NT2/D1 (cell line): ENCODE measurements at regions not wholly inside any gene's neighbourhood (a gene's known extent, or its start where the extent isn't known, plus 50 kb on each side); places are given as distances from the start of the nearest gene placed in this dataset.

ENCODE experiments used
- DNase-seq: peaks from one replicate; pipeline ENCODE4 v3.0.0-alpha.2; 2011; ENCODE audit warnings: low read depth, low spot score
- H3K27me3 ChIP-seq: 2 replicates; pipeline ENCODE4 v1.6.0; 2011; ENCODE audit warnings: mild to moderate bottlenecking; ENCODE audit not compliant: insufficient read length, insufficient read depth
- H3K36me3 ChIP-seq: 2 replicates; pipeline ENCODE4 v1.6.1; 2011; ENCODE audit warnings: mild to moderate bottlenecking, low read length, mixed read lengths; ENCODE audit not compliant: insufficient read depth, insufficient read length
- H3K4me1 ChIP-seq: 2 replicates; pipeline ENCODE4 v1.5.1; 2011; ENCODE audit not compliant: insufficient read depth, insufficient read length
- H3K4me3 ChIP-seq: 2 replicates; pipeline ENCODE4 v1.5.1; 2011; ENCODE audit warnings: low read depth; ENCODE audit not compliant: insufficient read length
- H3K9ac ChIP-seq: 2 replicates; pipeline ENCODE4 v1.6.0; 2011; ENCODE audit warnings: low read depth; ENCODE audit not compliant: insufficient read length
- H3K9me3 ChIP-seq: 2 replicates; pipeline ENCODE4 v1.5.1; 2011; ENCODE audit warnings: mild to moderate bottlenecking, low read length; ENCODE audit not compliant: insufficient read depth
- SUZ12 ChIP-seq: IDR thresholded peaks from 2 replicates; pipeline ENCODE4 v1.6.1; 2011; ENCODE audit not compliant: insufficient read length, insufficient read depth; ENCODE audit errors: extremely low read depth
- YY1 ChIP-seq: IDR thresholded peaks from 2 replicates; pipeline ENCODE4 v1.6.1; 2011; ENCODE audit not compliant: insufficient read length, insufficient read depth
- ZNF274 ChIP-seq: IDR thresholded peaks from 2 replicates; pipeline ENCODE4 v1.6.1; 2011; ENCODE audit warnings: mild to moderate bottlenecking, low read depth, low read length

DNA sequence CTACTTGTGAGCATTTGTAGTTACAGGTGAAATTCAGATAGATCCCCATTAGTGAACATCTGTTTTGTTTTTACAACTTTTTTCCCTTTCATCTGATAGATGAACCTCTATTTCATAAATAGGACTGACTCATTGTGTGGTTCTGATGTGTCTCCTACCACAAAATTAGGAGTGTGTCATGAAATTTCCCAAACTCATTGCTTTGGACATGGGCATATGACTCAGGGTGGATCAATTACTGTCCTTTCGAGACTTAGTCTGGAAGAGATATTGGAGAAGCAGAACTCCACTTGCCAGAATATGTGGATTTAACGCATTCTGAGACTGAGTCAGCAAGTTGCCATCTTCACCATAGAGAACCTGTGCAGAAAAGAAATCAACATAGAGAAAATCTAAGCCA lies 53.5 kb upstream of the PCDH10 start:
- H3K27me3 ChIP-seq: no peaks in the 10 kb centered on the region
- no peak for DNase-seq
- TF ChIP-seq SUZ12 (no peak), ZNF274 (no peak), YY1 (no peak)

DNA sequence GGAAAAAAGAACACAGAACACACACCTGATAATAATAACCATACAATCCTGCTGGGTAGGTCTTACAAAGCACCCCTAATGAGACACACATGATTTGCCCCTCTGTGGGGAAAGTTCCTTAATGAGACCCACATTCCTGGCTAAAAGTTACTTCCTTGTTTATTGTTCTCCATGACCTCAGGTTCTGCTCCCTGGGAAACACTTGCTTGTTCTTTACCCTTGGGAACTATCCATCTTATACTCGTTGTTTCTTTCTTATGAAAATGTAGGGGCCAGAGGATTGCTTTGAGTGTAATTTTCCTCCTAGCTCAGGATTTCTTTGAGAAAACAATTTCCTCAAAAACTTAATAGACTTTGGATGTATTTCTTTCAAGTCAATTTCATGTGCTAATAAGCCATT lies 52.1 kb upstream of the PCDH10 start:
- DNase-seq: peak; percentile 43

More for the DNA sequence above, 53.5 kb upstream of the PCDH10 start:
- Histone ChIP-seq H3K4me1 (no peaks in the 10 kb centered on the region), H3K9ac (no peak overlapping the region), H3K9me3 (no peaks in the 10 kb centered on the region; the same call in 1 of the 2 replicates), H3K4me3 (no peak overlapping the region), H3K36me3 (no peaks in the 10 kb centered on the region)

More for the DNA sequence above, 52.1 kb upstream of the PCDH10 start:
- H3K4me1 ChIP-seq: no peaks in the 10 kb centered on the region
- no peaks in the 10 kb centered on the region; the same call in 1 of the 2 replicates for H3K9me3 ChIP-seq
- H3K9ac ChIP-seq: no peak overlapping the region
- TF ChIP-seq ZNF274 (no peak), YY1 (no peak), SUZ12 (no peak)
- H3K4me3 ChIP-seq: no peak overlapping the region
- no peaks in the 10 kb centered on the region for H3K27me3 ChIP-seq
- H3K36me3 ChIP-seq: no peaks in the 10 kb centered on the region
